H1 (cell line): ENCODE measurements at regions not wholly inside any gene's neighbourhood (a gene's known extent, or its start where the extent isn't known, plus 50 kb on each side); places are given as distances from the start of the nearest gene placed in this dataset.

Experiments
- CTCF ChIA-PET: fragments of 300-600 bp; sonication (Branson Sonifier 250); formaldehyde crosslinking; loops from one replicate; lab custom pipeline; 2021; ENCODE audit not compliant: partially characterized antibody; lab: Charles Lee
- POLR2A ChIA-PET: fragments of 300-600 bp; sonication (Branson Sonifier 250); formaldehyde crosslinking; loops from one replicate; lab custom pipeline; 2021; ENCODE audit warnings: inconsistent platforms; ENCODE audit not compliant: partially characterized antibody; lab: Charles Lee
- DNase-seq, 2 experiments: peaks; one replicate each; pipeline versions ENCODE4 v3.0.0 to v3.0.0-alpha.2; 2010 to 2022; ENCODE audit warnings: low spot score in 2 of 2, low read depth in 1 of 2, mixed read lengths in 1 of 2
- FAIRE-seq: peaks from 2 replicates; lab custom pipeline; 2011; peaks lifted over from hg19 to GRCh38; lab: Jason Lieb, UNC
- H2AFZ ChIP-seq: 2 replicates; pipeline ENCODE4 v1.8.1; 2012; ENCODE audit warnings: low read length, inconsistent platforms
- H2AK5ac ChIP-seq: 2 replicates; pipeline ENCODE4 v1.6.1; 2013; ENCODE audit warnings: low read depth, low read length
- H2BK120ac ChIP-seq: replicated peaks from 2 replicates; pipeline ENCODE3; 2013; ENCODE audit warnings: low read depth, low read length, inconsistent platforms
- H2BK12ac ChIP-seq: 2 replicates; pipeline ENCODE4 v1.6.1; 2013; ENCODE audit warnings: low read depth, low read length
- H2BK15ac ChIP-seq: 2 replicates; pipeline ENCODE4 v1.6.1; 2013; ENCODE audit warnings: low read length
- H2BK20ac ChIP-seq: 2 replicates; pipeline ENCODE4 v1.6.1; 2013; ENCODE audit warnings: low read length
- H2BK5ac ChIP-seq: 2 replicates; pipeline ENCODE4 v1.6.1; 2013; ENCODE audit warnings: low read depth, low read length
- H3K14ac ChIP-seq: 2 replicates; pipeline ENCODE4 v1.6.1; 2013; ENCODE audit warnings: inconsistent platforms; ENCODE audit not compliant: insufficient read length
- H3K18ac ChIP-seq: 2 replicates; pipeline ENCODE4 v1.6.1; 2013; ENCODE audit warnings: low read length; ENCODE audit errors: extremely low read depth
- H3K23ac ChIP-seq: 2 replicates; pipeline ENCODE4 v1.6.1; 2013; ENCODE audit warnings: inconsistent platforms; ENCODE audit not compliant: insufficient read length
- H3K23me2 ChIP-seq: 2 replicates; pipeline ENCODE4 v1.6.1; 2013; ENCODE audit warnings: low read depth, low read length
- H3K27ac ChIP-seq: 2 replicates; pipeline ENCODE4 v1.6.1; 2011; ENCODE audit warnings: low read depth, low read length, inconsistent platforms
- H3K27me3 ChIP-seq, 4 experiments: replicated peaks in 1 of 4; 1 replicate in 1 of 4; 2 replicates in 3 of 4; pipeline versions ENCODE4 v1.6.1 to v1.8.1; 2011 to 2013; ENCODE audit warnings: low read length in 3 of 4, mild to moderate bottlenecking in 3 of 4, inconsistent platforms in 2 of 4, mixed read lengths in 2 of 4, moderate library complexity in 1 of 4; ENCODE audit not compliant: control insufficient read depth in 3 of 4, insufficient read depth in 3 of 4; ENCODE audit errors: extremely low read depth in 1 of 4
- H3K36me3 ChIP-seq, 4 experiments: 2 replicates each; pipeline versions ENCODE4 v1.6.1 to v1.8.1; 2011 to 2013; ENCODE audit warnings: mild to moderate bottlenecking in 4 of 4, low read length in 3 of 4, moderate library complexity in 2 of 4, control low read depth in 1 of 4, inconsistent platforms in 1 of 4; ENCODE audit not compliant: insufficient read depth in 4 of 4, control insufficient read depth in 2 of 4
- H3K4ac ChIP-seq: replicated peaks from 2 replicates; pipeline ENCODE3; 2013; ENCODE audit warnings: low read length, low read depth, mixed read lengths, inconsistent platforms; ENCODE audit not compliant: insufficient read length
- H3K4me1 ChIP-seq, 4 experiments: replicated peaks in 1 of 4; 1 replicate in 1 of 4; 2 replicates in 3 of 4; pipeline versions ENCODE4 v1.6.1 to v1.8.1; 2011 to 2013; ENCODE audit warnings: low read length in 3 of 4, inconsistent platforms in 2 of 4, mixed read lengths in 1 of 4; ENCODE audit not compliant: insufficient read depth in 4 of 4, control insufficient read depth in 3 of 4
- H3K4me2 ChIP-seq, 2 experiments: 2 replicates each; pipeline versions ENCODE4 v1.6.1 to v1.8.1; 2011 to 2013; ENCODE audit warnings: low read depth in 2 of 2, low read length in 2 of 2, control low read depth in 1 of 2, inconsistent platforms in 1 of 2, mild to moderate bottlenecking in 1 of 2; ENCODE audit not compliant: insufficient read depth in 1 of 2
- H3K4me3 ChIP-seq, 4 experiments: fragments of 200-600, 300-600 bp in 1 of 4; sonication (generic), shearing (Covaris generic), sonication (Bioruptor Twin) in 1 of 4; 2 replicates each; pipeline versions ENCODE4 v1.5.1 to v1.8.1; 2011 to 2016; ENCODE audit warnings: low read length in 4 of 4, low read depth in 3 of 4, control low read depth in 2 of 4, inconsistent platforms in 2 of 4, mild to moderate bottlenecking in 2 of 4, mixed read lengths in 1 of 4, moderate library complexity in 1 of 4; ENCODE audit not compliant: insufficient read depth in 2 of 4; ENCODE audit errors: extremely low read depth in 1 of 4
- H3K56ac ChIP-seq: replicated peaks from 2 replicates; pipeline ENCODE3; 2013; ENCODE audit warnings: low read depth, mild to moderate bottlenecking, mixed read lengths, low read length, inconsistent platforms; ENCODE audit not compliant: insufficient read length
- H3K79me1 ChIP-seq: 2 replicates; pipeline ENCODE4 v1.6.1; 2013; ENCODE audit warnings: low read depth, low read length, control low read depth
- H3K79me2 ChIP-seq, 2 experiments: 2 replicates each; pipeline versions ENCODE4 v1.6.1 to v1.8.1; 2012 to 2013; ENCODE audit warnings: low read length in 2 of 2, mild to moderate bottlenecking in 2 of 2, inconsistent platforms in 1 of 2; ENCODE audit not compliant: insufficient read depth in 2 of 2, control insufficient read depth in 1 of 2
- H3K9ac ChIP-seq, 4 experiments: replicated peaks in 1 of 4; 1 replicate in 1 of 4; 2 replicates in 3 of 4; pipeline versions ENCODE4 v1.6.1 to v1.8.1; 2011 to 2013; ENCODE audit warnings: low read depth in 3 of 4, low read length in 3 of 4, control low read depth in 2 of 4, mild to moderate bottlenecking in 2 of 4, moderate library complexity in 2 of 4, inconsistent platforms in 1 of 4; ENCODE audit errors: extremely low read depth in 1 of 4
- H3K9me3 ChIP-seq, 2 experiments: 2 replicates each; pipeline versions ENCODE4 v1.6.1 to v1.8.1; 2012 to 2013; ENCODE audit warnings: mild to moderate bottlenecking in 2 of 2, moderate library complexity in 2 of 2, control low read depth in 1 of 2, inconsistent platforms in 1 of 2, low read depth in 1 of 2, low read length in 1 of 2, mixed read lengths in 1 of 2; ENCODE audit not compliant: insufficient read depth in 2 of 2
- H4K20me1 ChIP-seq, 2 experiments: replicated peaks in 1 of 2; 2 replicates each; pipeline versions ENCODE3 to v1.8.1; 2011 to 2013; ENCODE audit warnings: inconsistent platforms in 2 of 2, low read length in 2 of 2, mild to moderate bottlenecking in 1 of 2; ENCODE audit not compliant: insufficient read depth in 2 of 2, control insufficient read depth in 1 of 2
- H4K5ac ChIP-seq: 2 replicates; pipeline ENCODE4 v1.6.1; 2013; ENCODE audit warnings: low read length, low read depth, mixed read lengths, inconsistent platforms; ENCODE audit not compliant: insufficient read length
- H4K8ac ChIP-seq: 2 replicates; pipeline ENCODE4 v1.8.0; 2013; ENCODE audit warnings: mild to moderate bottlenecking, moderate library complexity, low read length, inconsistent platforms; ENCODE audit not compliant: insufficient read depth; ENCODE audit errors: extremely low read depth
- H4K91ac ChIP-seq: replicated peaks from 2 replicates; pipeline ENCODE3; 2013; ENCODE audit warnings: low read length, mixed read lengths, inconsistent platforms; ENCODE audit not compliant: insufficient read length
- ATF3 ChIP-seq: IDR thresholded peaks from 2 replicates; pipeline ENCODE4 v1.6.1; 2011; ENCODE audit warnings: low read depth, mild to moderate bottlenecking, low read length; ENCODE audit not compliant: insufficient read depth
- CHD1 ChIP-seq: IDR thresholded peaks from 2 replicates; pipeline ENCODE4 v1.6.1; 2012; ENCODE audit warnings: low read depth, low read length, improper control_type of control experiment
- CHD2 ChIP-seq: IDR thresholded peaks from 2 replicates; pipeline ENCODE4 v1.6.1; 2012; ENCODE audit warnings: low read length, improper control_type of control experiment
- CREB1 ChIP-seq: IDR thresholded peaks from 2 replicates; pipeline ENCODE4 v1.6.1; 2012; ENCODE audit warnings: inconsistent platforms
- GABPA ChIP-seq: IDR thresholded peaks from 2 replicates; pipeline ENCODE4 v1.6.1; 2011; ENCODE audit warnings: mild to moderate bottlenecking, low read length, moderate library complexity, borderline replicate concordance; ENCODE audit not compliant: insufficient read depth
- NRF1 ChIP-seq: IDR thresholded peaks from 2 replicates; pipeline ENCODE4 v1.6.1; 2011; ENCODE audit warnings: mild to moderate bottlenecking, low read depth, low read length, improper control_type of control experiment
- POLR2AphosphoS5 ChIP-seq: IDR thresholded peaks from 2 replicates; pipeline ENCODE4 v1.6.1; 2011; ENCODE audit warnings: low read depth, low read length
- RNF2 ChIP-seq: fragments of 200-900, 300-1000 bp; sonication (generic); IDR thresholded peaks from 2 replicates; pipeline ENCODE4 v1.7.1; 2016; ENCODE audit warnings: borderline replicate concordance, low read depth, mild to moderate bottlenecking, antibody characterized with exemption, low read length; ENCODE audit not compliant: poor library complexity, severe bottlenecking; ENCODE audit errors: missing control alignments
- RXRA ChIP-seq: IDR thresholded peaks from 2 replicates; pipeline ENCODE4 v1.6.1; 2011; ENCODE audit warnings: low read depth, mild to moderate bottlenecking, low read length, moderate library complexity; ENCODE audit not compliant: insufficient read depth
- SAP30 ChIP-seq: fragments of 300-600 bp; sonication (generic); IDR thresholded peaks from 2 replicates; pipeline ENCODE4 v1.7.1; 2012; ENCODE audit warnings: low read length, moderate library complexity, mild to moderate bottlenecking, inconsistent platforms; ENCODE audit not compliant: insufficient read depth, insufficient replicate concordance
- SRF ChIP-seq: IDR thresholded peaks from 2 replicates; pipeline ENCODE4 v1.6.1; 2011; ENCODE audit warnings: mild to moderate bottlenecking, low read depth, low read length, moderate library complexity
- TEAD4 ChIP-seq: IDR thresholded peaks from 2 replicates; pipeline ENCODE4 v1.6.1; 2012; ENCODE audit warnings: low read depth, low read length, inconsistent platforms, mixed read lengths
- ZNF274 ChIP-seq: IDR thresholded peaks from 2 replicates; pipeline ENCODE4 v1.7.0; 2012; ENCODE audit warnings: low read length, borderline replicate concordance; ENCODE audit errors: extremely low read depth
- WGBS, 2 experiments: shearing (Covaris generic) in 1 of 2; methylation state at CpG; one replicate each; pipeline versions ENCODE4 v1.1.6 to v1.1.7; 2013 to 2015; ENCODE audit warnings: low lambda C conversion rate in 2 of 2, mixed read lengths in 2 of 2, inconsistent platforms in 1 of 2, low coverage in 1 of 2, missing lambda C conversion rate in 1 of 2; ENCODE audit not compliant: insufficient replicate concordance in 2 of 2, insufficient coverage in 1 of 2, insufficient read length in 1 of 2; ENCODE audit errors: extremely low coverage in 1 of 2, missing lambda C conversion rate in 1 of 2; 5-methylcytosine and 5-hydroxymethylcytosine counted together

- H3K27me3 ChIP-seq: no peaks in the 10 kb centered on the region
- FAIRE-seq: no peak
- TF ChIP-seq ZNF274: no peak
- no peak for TF ChIP-seq SAP30
- no peak for TF ChIP-seq CHD1
- no peak for TF ChIP-seq RXRA
- no peak for TF ChIP-seq GABPA
- no peak for TF ChIP-seq SRF
- TF ChIP-seq NRF1: no peak
- TF ChIP-seq CHD2: no peak
- no peak for TF ChIP-seq ATF3
- TF ChIP-seq TEAD4: no peak
- TF ChIP-seq RNF2: no peak
- no peak for TF ChIP-seq POLR2AphosphoS5
- no peak for TF ChIP-seq CREB1
Observed at GRCh38 chr2:216909541-216910210, 49.8 kb upstream of the TNP1 start.

More at GRCh38 chr2:216909541-216910210, 49.8 kb upstream of the TNP1 start:
- H4K20me1 ChIP-seq: no peaks in the 10 kb centered on the region
- H2AK5ac ChIP-seq: no peak overlapping the region
- H2BK12ac ChIP-seq: no peak overlapping the region
- H3K4me3 ChIP-seq: no peak overlapping the region
- H3K18ac ChIP-seq: no peak overlapping the region
- H3K79me2 ChIP-seq: no peaks in the 10 kb centered on the region
- H3K23me2 ChIP-seq: no peaks in the 10 kb centered on the region
- no peak overlapping the region for H2BK15ac ChIP-seq
- ChIA-PET POLR2A (no interaction called here), CTCF (interaction anchor here (0.5 to 2.1 kb wide), 5 partner anchors 8 to 214 kb away, joined by 3 to 7 read pairs (median 6); partner anchors contain the start of gene IGFBP5)
- H2BK5ac ChIP-seq: no peak overlapping the region
- H2AFZ ChIP-seq: no peak overlapping the region
- H3K4ac ChIP-seq: no peak overlapping the region
- H3K9ac ChIP-seq: no peak overlapping the region
- no peak overlapping the region for H4K5ac ChIP-seq
- H4K91ac ChIP-seq: no peak overlapping the region
- H3K4me1 ChIP-seq: no peaks in the 10 kb centered on the region; a peak in 1 of 7 replicates
- H3K27ac ChIP-seq: no peak overlapping the region
- H2BK20ac ChIP-seq: no peak overlapping the region
- no peaks in the 10 kb centered on the region for H3K9me3 ChIP-seq
- no peak overlapping the region for H3K4me2 ChIP-seq
- H3K36me3 ChIP-seq: no peaks in the 10 kb centered on the region
- no peak overlapping the region for H3K56ac ChIP-seq
- WGBS, 2 experiments: 83% methylated on average over 8 of the region's 8 CpGs; no CpG with 5 or more reads in 1 of the 2 experiments
- no peak overlapping the region for H4K8ac ChIP-seq
- DNase-seq: no peak
- no peak overlapping the region for H2BK120ac ChIP-seq
- H3K14ac ChIP-seq: no peak overlapping the region
- no peaks in the 10 kb centered on the region; the same call in 1 of the 2 replicates for H3K79me1 ChIP-seq
- H3K23ac ChIP-seq: no peak overlapping the region
